ENCODE measurements at regions not wholly inside any gene's neighbourhood (a gene's known extent, or its start where the extent isn't known, plus 50 kb on each side); places are given as distances from the start of the nearest gene placed in this dataset.

DNA sequence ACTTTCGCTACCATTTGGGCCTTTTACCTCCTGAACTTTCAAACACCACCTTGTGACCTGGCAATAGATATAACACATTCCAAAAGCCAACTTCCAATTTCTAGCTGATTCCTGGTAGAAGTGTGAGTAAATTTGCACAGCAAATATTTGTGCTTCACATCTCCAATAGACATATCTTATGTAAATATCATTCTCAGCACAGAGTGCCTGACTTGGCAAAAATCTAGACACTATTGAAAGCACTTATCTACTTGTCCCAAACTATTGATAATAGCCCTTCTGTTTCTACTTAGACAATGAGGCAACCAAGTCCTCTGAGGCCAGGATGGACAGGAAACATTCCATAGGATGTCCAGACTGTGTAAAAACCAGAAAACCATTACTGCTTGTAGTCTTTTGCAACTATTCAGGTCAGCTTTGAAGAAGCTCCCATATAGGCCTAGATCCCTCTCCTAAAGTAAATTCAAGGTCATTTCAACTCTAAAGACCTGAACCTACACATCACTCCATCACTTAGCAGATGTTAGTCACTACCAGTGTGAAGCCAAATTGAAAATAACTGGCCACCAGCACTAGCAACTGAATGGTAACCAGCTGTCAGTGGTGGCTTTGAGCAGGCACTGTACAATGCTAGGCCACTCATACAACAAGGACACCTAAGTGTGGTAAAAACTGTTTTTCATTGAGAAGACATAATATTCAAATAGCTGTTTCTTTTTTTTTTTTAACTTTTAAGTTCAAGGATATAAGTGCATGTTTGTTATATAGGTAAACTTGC lies 95.3 kb upstream of the RSPO3 start:
- FAIRE-seq = no peak
- no peak for DNase-seq (ENCODE audit: insufficient read length, low spot score)
- TF ChIP-seq, protein P1, sequence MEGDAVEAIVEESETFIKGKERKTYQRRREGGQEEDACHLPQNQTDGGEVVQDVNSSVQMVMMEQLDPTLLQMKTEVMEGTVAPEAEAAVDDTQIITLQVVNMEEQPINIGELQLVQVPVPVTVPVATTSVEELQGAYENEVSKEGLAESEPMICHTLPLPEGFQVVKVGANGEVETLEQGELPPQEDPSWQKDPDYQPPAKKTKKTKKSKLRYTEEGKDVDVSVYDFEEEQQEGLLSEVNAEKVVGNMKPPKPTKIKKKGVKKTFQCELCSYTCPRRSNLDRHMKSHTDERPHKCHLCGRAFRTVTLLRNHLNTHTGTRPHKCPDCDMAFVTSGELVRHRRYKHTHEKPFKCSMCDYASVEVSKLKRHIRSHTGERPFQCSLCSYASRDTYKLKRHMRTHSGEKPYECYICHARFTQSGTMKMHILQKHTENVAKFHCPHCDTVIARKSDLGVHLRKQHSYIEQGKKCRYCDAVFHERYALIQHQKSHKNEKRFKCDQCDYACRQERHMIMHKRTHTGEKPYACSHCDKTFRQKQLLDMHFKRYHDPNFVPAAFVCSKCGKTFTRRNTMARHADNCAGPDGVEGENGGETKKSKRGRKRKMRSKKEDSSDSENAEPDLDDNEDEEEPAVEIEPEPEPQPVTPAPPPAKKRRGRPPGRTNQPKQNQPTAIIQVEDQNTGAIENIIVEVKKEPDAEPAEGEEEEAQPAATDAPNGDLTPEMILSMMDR (IDR thresholded peaks at IDR 0.05; ENCODE audit: insufficient read depth, missing control alignments) = no peak

DNA sequence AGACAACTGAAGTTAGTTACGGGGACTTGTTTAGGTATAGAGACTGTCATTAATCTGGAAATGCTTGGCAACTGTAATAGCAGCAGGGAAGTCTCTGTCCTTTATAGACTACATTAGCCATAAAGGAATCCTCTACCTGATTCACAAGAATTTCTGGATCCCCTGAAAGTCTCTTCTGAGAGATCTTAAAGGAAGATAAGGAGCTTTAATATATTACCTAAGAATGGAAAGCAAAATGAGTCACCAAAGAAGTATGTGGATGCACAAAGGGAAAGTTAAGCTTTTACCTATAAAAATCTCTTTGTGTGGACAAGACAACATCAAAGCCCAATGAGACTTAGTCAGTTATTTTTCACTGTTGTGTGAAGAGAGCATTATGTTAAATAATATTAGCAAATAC lies 92.2 kb upstream of the RSPO3 start:
- FAIRE-seq (no peak), DNase-seq (ENCODE audit: insufficient read length, low spot score) (no peak)
- TF ChIP-seq, protein P1 (IDR thresholded peaks at IDR 0.05; ENCODE audit: insufficient read depth, missing control alignments) = no peak

DNA sequence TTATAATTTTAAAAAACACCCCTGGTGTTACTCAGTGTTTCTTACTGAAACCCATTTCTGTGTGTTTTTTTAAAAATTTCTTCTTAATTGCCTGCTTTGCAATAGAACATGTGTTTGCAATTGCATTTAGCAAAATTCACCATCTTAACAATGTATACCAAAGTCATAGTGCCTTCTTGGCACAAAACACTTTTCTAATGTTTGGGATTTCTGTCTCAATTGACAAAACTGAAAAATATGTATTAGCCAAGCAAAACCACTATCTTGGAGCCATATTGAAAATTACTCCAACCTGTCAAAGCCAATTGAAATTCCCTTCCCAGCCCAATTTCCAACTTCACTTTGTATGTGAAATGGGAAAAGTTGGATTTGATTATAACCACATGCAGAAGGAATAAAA lies 88.4 kb upstream of the RSPO3 start:
- TF ChIP-seq, protein P1 (IDR thresholded peaks at IDR 0.05; ENCODE audit: insufficient read depth, missing control alignments) = no peak
- no peak for FAIRE-seq
- DNase-seq (ENCODE audit: insufficient read length, low spot score) = no peak

DNA sequence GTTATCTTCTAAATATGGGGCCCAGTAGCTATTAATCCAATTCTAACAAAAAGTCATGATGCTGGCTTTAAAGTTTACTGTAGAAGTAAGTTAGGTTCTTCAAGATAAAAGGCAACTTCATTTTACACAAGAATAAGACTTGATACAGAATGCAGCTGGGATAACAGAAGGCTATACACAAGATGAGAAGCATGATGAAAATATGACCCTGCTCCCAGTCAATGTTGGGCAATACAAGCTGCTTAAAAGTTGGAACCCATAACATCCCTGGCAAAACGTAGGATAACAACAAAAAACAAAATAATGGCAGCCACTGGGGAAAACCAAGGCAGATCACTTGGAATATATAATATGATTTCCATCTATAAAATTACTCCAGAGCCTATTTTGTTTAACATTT lies 87.6 kb upstream of the RSPO3 start:
- DNase-seq (ENCODE audit: insufficient read length, low spot score) (no peak), FAIRE-seq (no peak)
- TF ChIP-seq, protein P1 (IDR thresholded peaks at IDR 0.05; ENCODE audit: insufficient read depth, missing control alignments) = no peak

DNA sequence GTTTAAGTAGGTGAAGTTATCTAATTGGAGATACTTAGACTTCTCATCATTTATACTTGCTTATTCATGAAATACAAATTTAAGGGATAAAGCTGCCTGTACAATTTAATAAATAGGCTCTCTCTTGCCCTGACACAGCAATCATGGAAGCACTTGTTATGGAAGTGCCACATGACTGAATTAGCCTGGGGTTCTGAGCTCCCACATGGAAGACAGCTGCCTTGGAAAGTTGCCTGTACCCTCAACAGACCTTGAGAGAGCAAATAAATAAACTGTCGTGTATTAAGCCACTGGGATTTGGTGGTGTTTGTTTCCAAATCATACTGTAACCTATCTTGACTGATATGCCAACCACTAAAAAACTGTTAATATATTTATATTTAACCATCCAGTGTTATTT lies 87.0 kb upstream of the RSPO3 start:
- TF ChIP-seq, protein P1 (IDR thresholded peaks at IDR 0.05; ENCODE audit: insufficient read depth, missing control alignments) = no peak
- DNase-seq (ENCODE audit: insufficient read length, low spot score) = no peak
- FAIRE-seq = no peak

DNA sequence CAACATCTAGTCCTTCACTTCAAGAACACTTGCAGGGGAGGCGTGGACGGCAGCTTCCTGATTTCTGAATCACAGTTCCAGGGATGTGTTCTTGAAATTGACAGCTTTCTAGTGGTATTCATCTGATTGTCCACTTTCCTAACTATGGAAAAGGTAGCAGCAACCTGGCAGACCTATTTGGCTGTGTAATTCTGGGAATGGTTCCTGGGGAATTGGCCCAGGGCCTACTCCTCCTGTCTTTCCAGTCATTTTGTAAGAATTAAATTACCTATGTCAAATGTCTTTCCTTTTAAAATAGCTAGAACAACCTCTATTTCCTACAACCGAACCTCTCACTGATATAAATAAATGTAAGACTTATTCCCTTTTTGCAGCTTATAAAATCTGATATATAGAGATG lies 85.5 kb upstream of the RSPO3 start:
- FAIRE-seq (no peak), DNase-seq (ENCODE audit: insufficient read length, low spot score) (no peak)
- TF ChIP-seq, protein P1 (IDR thresholded peaks at IDR 0.05; ENCODE audit: insufficient read depth, missing control alignments) = no peak

DNA sequence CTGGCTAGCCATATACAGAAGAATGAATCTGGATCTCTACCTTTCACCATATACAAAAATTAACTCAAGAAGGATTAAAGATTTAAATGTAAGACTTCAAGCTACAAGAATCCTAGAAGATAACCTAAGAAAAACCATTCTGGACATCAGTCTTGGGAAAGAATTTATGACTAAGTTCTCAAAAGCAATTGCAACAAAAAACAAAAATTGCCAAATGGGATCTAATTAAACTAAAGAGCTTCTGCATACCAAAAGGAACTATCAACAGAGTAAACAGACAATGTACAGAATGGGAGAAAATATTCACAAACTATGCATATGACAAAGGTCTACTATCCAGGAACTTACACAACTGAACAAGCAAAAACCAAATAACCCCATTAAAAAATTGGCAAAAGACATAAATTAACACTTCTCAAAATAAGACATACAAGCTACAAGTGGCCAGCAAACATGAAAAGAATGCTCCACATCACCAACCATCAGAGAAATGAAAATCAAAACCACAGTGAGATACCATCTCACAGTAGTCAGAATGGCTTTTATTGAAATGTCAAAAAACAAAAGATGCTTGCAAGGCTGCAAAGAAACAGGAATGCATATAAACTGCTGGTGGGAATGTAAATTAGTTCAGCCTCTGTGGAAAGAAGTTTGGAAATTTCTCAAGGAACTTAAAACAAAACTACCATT lies 66.8 kb upstream of the RSPO3 start:
- FAIRE-seq (no peak), DNase-seq (ENCODE audit: insufficient read length, low spot score) (no peak)
- TF ChIP-seq, protein P1 (IDR thresholded peaks at IDR 0.05; ENCODE audit: insufficient read depth, missing control alignments) = no peak

Measured in D721Med (cell line).